Ovary (tissue), 3 donors: ENCODE measurements at regions not wholly inside any gene's neighbourhood (a gene's known extent, or its start where the extent isn't known, plus 50 kb on each side); places are given as distances from the start of the nearest gene placed in this dataset.

Source experiments
- CTCF ChIP-seq, 3 donors: fragments of 450-650 bp in 2 of 3; fragments of 200-600 bp in 1 of 3; IDR thresholded peaks; one replicate each; pipeline versions ENCODE4 v1.5.1 to v1.8.0; 2016 to 2022; ENCODE audit warnings: antibody characterized with exemption in 3 of 3, mild to moderate bottlenecking in 1 of 3
- EP300 ChIP-seq: sonication (generic); formaldehyde crosslinking; IDR thresholded peaks from one replicate; pipeline ENCODE4 v1.6.1; 2017; ENCODE audit warnings: antibody characterized with exemption
- POLR2A ChIP-seq: fragments of 450-650 bp; IDR thresholded peaks from one replicate; pipeline ENCODE4 v1.6.1; 2017; ENCODE audit warnings: antibody characterized with exemption, mild to moderate bottlenecking, moderate library complexity
- donor health status: DM: no; HTN: no; CAD: no.

GRCh38 chr18:70496353-70497294 is 207.8 kb downstream of the SOCS6 start:
- TF ChIP-seq CTCF (IDR thresholded peaks at IDR 0.05) (no peak), POLR2A (no peak), EP300 (no peak)
